Testis (tissue), 2 donors: ENCODE measurements at regions not wholly inside any gene's neighbourhood (a gene's known extent, or its start where the extent isn't known, plus 50 kb on each side); places are given as distances from the start of the nearest gene placed in this dataset.
"Not testable (repeated sequence)": the region's sequence is repeated elsewhere in the genome, so short reads cannot be mapped to it uniquely, and the experiment has no call there.

ENCODE experiments used
- DNase-seq: peaks from one replicate; pipeline ENCODE4 v3.0.0-alpha.2; 2019
- H3K27ac ChIP-seq, 2 donors: fragments of 200-600 bp; sonication (generic); one replicate each; pipeline ENCODE4 v1.5.1; 2019
- H3K27me3 ChIP-seq: fragments of 200-600 bp; sonication (generic); one replicate; pipeline ENCODE4 v1.5.1; 2019
- H3K36me3 ChIP-seq: fragments of 200-600 bp; sonication (generic); one replicate; pipeline ENCODE4 v1.5.1; 2017; ENCODE audit warnings: low read depth; ENCODE audit errors: missing control alignments
- H3K4me1 ChIP-seq: fragments of 200-600 bp; sonication (generic); one replicate; pipeline ENCODE4 v1.5.1; 2019
- H3K4me3 ChIP-seq, 2 donors: fragments of 200-600 bp; sonication (generic); one replicate each; pipeline ENCODE4 v1.5.1; 2017 to 2019
- H3K9me3 ChIP-seq: fragments of 200-600 bp; sonication (generic); one replicate; pipeline ENCODE4 v1.5.1; 2017
- CTCF ChIP-seq, 3 experiments: fragments of 450-650 bp in 2 of 3; fragments of 200-600 bp in 1 of 3; sonication (generic) in 1 of 3; IDR thresholded peaks; one replicate each; pipeline ENCODE4 v1.5.1; 2016 to 2019; ENCODE audit warnings: antibody characterized with exemption in 3 of 3, mild to moderate bottlenecking in 2 of 3, moderate library complexity in 1 of 3
- POLR2A ChIP-seq: fragments of 450-650 bp; IDR thresholded peaks from one replicate; pipeline ENCODE4 v1.6.1; 2017; ENCODE audit warnings: antibody characterized with exemption, mild to moderate bottlenecking, moderate library complexity
- WGBS, 2 donors: methylation state at CpG; one replicate each; pipeline ENCODE4 v1.1.5; 2018; 5-methylcytosine and 5-hydroxymethylcytosine counted together
- intact Hi-C: fragments of 100-400 bp; cut with DNase I; formaldehyde crosslinking; loops from one replicate; pipeline ENCODE4 v1.15.1; 2023; ENCODE audit warnings: low total_unique reads

GRCh38 chr10:65083222-65083621 is 1562.0 kb downstream of the REEP3 start:
- Histone ChIP-seq H3K4me1 (no peaks in the 10 kb centered on the region), H3K4me3 (no peak overlapping the region), H3K27ac (no peak overlapping the region), H3K9me3 (no peaks in the 10 kb centered on the region), H3K36me3 (no peaks in the 10 kb centered on the region), H3K27me3 (no peaks in the 10 kb centered on the region)
- 67% methylated on average over 6 of the region's 6 CpGs; no CpG with 5 or more reads in 1 of the 2 donors for WGBS, 2 donors
- DNase-seq = no peak
- intact Hi-C loops = no loop called here
- TF ChIP-seq CTCF (IDR thresholded peaks at IDR 0.05) (no peak), POLR2A (no peak)

- DNase-seq = no peak
- Histone ChIP-seq H3K36me3 (no peaks in the 10 kb centered on the region), H3K9me3 (no peaks in the 10 kb centered on the region), H3K27me3 (no peaks in the 10 kb centered on the region), H3K4me3 (no peak overlapping the region), H3K4me1 (no peaks in the 10 kb centered on the region), H3K27ac (no peak overlapping the region)
- intact Hi-C loops = no loop called here
- TF ChIP-seq POLR2A (no peak), CTCF (IDR thresholded peaks at IDR 0.05) (no peak)
Observed at GRCh38 chr10:65090991-65091390, 1569.8 kb downstream of the REEP3 start.

GRCh38 chr10:65100146-65100545 is 1578.9 kb downstream of the REEP3 start:
- TF ChIP-seq CTCF (IDR thresholded peaks at IDR 0.05) = no peak
- Histone ChIP-seq H3K9me3 (no peaks in the 10 kb centered on the region), H3K27ac (no peak overlapping the region), H3K27me3 (no peaks in the 10 kb centered on the region), H3K4me1 (no peaks in the 10 kb centered on the region), H3K4me3 (no peak overlapping the region), H3K36me3 (no peaks in the 10 kb centered on the region)
- intact Hi-C loops = no loop called here
- no peak for DNase-seq
- 79 to 85% methylated on average over 1 of the region's 1 CpG for WGBS, 2 donors

- H3K27ac ChIP-seq, intact Hi-C loops, H3K36me3 ChIP-seq, H3K4me1 ChIP-seq, DNase-seq, H3K27me3 ChIP-seq, H3K9me3 ChIP-seq, H3K4me3 ChIP-seq: not testable (repeated sequence)
- 76 to 92% methylated on average over 4 of the region's 4 CpGs for WGBS, 2 donors
Observed at GRCh38 chr10:65100881-65101280, 1579.7 kb downstream of the REEP3 start.

GRCh38 chr10:65110009-65110408 is 1588.8 kb downstream of the REEP3 start:
- Histone ChIP-seq H3K9me3 (no peaks in the 10 kb centered on the region), H3K4me1 (no peaks in the 10 kb centered on the region), H3K36me3 (no peaks in the 10 kb centered on the region), H3K27me3 (no peaks in the 10 kb centered on the region), H3K27ac (no peak overlapping the region), H3K4me3 (no peak overlapping the region)
- no peak for DNase-seq
- WGBS, 2 donors = 74 to 85% methylated on average over 2 of the region's 2 CpGs
- intact Hi-C loops = no loop called here
- TF ChIP-seq POLR2A (no peak), CTCF (IDR thresholded peaks at IDR 0.05) (no peak)

GRCh38 chr10:65111059-65111458 is 1589.9 kb downstream of the REEP3 start:
- intact Hi-C loops, H3K36me3 ChIP-seq, H3K27me3 ChIP-seq, H3K27ac ChIP-seq, H3K9me3 ChIP-seq, H3K4me3 ChIP-seq, DNase-seq, H3K4me1 ChIP-seq: not testable (repeated sequence)
- 69 to 83% methylated on average over 6 of the region's 6 CpGs for WGBS, 2 donors
